HG03025 (cell line): ENCODE measurements at regions not wholly inside any gene's neighbourhood (a gene's known extent, or its start where the extent isn't known, plus 50 kb on each side); places are given as distances from the start of the nearest gene placed in this dataset.

Experiments used
- ATAC-seq: cut with Tn5 transposase; IDR thresholded peaks from one replicate; pipeline ENCODE4 v1.9.1; 2021; ENCODE audit warnings: mild to moderate bottlenecking, moderate library complexity; ENCODE audit not compliant: unreplicated experiment, low FRiP score

GRCh38 chr18:37657493-37657892 is 91.9 kb upstream of the CELF4 start:
- no peak for ATAC-seq

DNA sequence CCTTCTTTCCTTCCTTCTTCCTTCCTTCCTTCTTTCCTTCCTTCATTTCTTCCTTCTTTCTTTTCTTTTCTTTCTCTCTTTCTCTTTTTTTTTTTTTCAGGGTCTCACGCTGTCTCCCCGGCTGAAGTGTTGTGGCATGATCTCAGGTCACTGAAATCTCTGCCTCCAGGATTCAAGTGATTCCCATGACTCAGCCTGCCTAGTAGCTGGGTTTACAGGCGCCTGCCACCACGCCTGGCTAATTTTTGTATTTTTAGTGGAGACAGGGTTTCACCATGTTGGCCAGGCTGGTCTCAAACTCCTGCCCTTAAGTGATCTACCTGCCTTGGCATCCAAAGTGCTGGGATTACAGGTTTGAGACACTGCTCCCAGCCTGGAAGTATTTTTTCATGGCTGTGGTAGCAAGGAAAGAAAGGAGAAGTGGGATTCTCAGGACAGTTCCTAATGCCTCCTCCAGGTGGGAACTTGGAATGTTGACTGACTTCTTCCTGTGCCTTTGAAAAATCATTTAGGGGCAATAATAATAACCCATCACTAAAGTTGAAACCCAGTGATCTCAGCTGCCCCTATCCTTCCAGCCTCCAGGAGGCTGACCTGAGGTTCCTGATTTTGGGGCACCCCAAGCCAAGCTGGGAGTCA is 89.3 kb upstream of the CELF4 start:
- ATAC-seq, result no peak

GRCh38 chr18:37654034-37654433 is 88.4 kb upstream of the CELF4 start:
- no peak for ATAC-seq

GRCh38 chr18:37653618-37654017 is 88.0 kb upstream of the CELF4 start:
- ATAC-seq, result no peak

- no peak for ATAC-seq
Measured at GRCh38 chr18:37649930-37650329, 84.3 kb upstream of the CELF4 start.

DNA sequence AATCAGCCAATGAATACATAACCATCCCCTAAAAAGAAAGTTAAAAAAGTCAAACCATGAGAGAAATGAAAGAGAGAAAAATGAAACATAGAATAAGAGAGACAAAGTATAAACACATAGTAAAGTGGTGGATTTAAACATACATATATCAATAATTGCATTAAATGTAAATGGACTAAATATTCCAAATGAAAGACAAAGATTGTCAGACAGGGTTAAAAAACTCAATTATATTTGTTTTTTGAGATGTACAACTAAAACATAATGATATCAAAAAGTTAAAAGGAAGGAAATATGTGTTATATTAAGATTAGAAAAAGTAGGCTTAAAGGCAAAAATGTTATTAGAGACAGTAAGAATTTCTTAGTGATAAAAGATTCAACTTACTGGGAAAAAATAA is 83.8 kb upstream of the CELF4 start:
- ATAC-seq, result no peak

DNA sequence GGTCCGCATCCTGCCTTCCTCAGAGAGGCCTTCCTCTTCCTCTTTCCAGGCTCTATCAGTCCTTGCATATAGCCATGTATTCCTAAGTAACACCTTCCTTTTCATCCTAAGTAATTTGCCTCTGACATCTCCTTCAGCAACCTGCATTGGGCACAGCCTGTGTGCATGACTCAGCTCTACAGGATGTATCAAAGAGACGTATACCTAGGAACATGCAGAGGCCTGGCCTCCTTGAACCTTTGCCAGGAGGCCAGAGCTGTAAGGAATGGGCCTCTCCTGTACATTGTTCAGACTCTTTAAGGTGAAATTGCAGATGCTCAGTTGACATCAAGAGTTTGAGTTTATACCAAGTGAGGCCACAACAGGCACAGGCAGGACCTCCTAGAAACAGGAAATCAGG is 76.0 kb upstream of the CELF4 start:
- ATAC-seq, result no peak

DNA sequence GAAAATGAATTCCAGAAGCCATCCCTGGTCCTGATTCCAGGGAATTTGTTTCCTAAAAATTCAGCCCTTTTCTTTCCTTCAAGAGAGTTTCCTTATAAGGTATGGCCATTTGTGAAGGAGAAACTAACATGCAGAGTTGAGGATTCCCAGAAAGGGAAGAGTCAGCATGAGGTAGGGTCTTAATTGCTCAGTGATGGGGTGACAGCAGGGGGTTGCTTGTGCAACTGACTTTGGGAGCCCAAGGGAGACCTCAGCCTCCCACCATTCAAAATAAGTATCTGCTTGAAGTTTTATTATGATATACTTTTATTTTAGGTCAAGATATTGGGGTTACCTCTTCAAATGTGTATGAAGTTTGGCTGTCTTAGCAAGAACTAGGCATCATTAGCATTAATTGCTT is 74.9 kb upstream of the CELF4 start:
- ATAC-seq, result no peak

DNA sequence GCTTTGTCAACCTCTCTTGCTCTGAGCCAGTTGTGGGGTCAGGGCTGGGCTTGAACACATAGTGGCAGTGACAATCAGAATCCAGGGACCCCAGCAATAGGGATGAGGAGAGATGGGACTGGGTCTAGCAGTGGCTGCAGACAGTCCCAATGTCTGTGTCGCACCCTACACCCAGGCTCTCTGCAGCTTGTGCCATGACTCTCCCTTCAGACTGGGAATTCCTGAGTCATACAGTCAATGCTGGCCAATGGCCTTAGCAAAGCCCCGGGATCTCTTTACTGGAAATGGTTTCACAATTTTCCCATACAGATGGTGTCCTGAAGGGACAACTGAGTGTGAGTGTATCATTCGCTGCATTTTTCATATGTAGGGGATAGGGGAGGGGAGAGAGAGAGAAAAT is 74.2 kb upstream of the CELF4 start:
- no peak for ATAC-seq

DNA sequence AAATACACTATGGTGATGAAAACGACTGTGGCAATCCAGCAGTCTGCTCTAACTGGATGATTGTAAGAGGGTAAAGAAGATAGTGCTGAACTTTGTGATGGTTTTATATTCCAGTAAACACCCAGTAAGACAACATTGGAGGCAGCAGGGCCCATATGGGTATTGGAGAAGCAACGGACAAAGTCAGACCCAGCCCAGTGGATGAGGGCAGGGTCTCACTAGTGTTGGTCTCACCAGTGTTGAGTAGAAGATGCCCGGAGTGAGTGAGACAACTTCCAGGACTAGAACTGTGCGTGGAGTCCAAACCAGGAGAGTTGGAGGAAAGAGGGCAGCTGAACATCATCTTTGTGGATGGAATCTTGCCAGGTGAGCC is 71.9 kb upstream of the CELF4 start:
- no peak for ATAC-seq

DNA sequence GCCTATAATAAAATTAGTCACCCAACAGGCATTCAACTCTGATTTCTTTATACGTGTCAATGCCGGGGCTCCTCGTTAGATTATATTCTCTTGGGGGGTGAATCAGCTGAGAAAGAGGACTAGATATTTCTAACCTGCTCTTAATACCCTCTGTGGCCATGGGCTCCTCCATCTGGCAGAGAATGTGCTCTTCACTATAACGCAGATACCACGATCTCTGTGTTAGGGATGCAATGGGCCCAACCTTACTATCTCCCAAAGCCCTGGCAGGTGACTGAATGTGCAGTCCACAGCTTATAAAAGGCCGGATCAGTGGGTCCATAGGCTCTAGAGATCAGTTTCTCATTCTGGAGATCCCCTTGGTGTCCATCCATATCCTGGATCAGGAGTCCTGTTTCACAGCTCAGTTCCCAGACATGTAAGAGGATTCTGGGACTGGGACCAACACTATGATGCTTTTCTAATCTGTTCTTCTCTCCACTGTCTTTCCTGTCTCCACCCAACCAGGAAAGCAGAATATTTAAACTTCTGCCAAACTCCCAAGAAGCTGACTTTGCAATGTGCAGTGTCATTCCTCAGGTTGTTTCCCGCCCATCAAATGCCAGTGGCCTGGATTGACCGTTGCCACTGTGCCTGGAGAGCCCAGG is 71.4 kb upstream of the CELF4 start:
- ATAC-seq, result no peak

- no peak for ATAC-seq
Measured at GRCh38 chr18:37634516-37634915, 68.9 kb upstream of the CELF4 start.

DNA sequence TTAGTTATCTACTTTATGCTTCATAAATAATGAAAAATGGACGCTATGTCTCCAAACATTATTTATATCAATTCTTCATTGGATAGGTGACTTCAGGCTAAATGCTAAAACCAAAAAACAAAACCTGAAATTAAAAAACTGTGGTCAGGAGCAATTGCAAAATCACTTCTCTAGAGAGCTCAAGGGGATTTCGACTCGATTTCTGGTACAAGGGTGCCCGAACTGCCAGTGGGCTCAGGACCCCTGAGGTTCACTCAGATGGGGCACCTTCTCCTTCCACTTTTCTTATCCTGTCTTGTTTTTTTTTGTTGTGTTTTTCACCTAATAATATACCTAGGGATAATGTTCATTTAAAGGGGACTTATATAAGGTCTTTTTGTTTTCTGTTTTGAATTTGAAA is 65.8 kb upstream of the CELF4 start:
- no peak for ATAC-seq

DNA sequence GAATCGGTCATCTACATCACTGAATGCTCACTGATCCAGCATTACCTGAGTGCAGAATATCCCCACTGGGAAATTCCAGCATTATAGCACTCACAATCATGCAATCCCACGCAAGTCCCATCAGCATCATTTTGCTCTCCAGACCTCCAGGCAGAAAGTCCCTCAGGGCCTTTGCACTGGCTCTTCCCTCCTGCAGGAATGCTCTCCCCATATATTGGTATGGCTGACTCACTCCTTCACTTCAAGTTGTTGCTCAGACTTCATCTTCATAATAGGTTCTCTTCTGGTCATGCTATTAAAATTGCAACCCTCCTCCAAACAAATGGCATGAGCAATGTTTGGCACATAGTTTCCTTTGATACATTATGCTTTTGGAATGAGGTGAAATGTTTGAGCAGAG is 64.7 kb upstream of the CELF4 start:
- no peak for ATAC-seq

DNA sequence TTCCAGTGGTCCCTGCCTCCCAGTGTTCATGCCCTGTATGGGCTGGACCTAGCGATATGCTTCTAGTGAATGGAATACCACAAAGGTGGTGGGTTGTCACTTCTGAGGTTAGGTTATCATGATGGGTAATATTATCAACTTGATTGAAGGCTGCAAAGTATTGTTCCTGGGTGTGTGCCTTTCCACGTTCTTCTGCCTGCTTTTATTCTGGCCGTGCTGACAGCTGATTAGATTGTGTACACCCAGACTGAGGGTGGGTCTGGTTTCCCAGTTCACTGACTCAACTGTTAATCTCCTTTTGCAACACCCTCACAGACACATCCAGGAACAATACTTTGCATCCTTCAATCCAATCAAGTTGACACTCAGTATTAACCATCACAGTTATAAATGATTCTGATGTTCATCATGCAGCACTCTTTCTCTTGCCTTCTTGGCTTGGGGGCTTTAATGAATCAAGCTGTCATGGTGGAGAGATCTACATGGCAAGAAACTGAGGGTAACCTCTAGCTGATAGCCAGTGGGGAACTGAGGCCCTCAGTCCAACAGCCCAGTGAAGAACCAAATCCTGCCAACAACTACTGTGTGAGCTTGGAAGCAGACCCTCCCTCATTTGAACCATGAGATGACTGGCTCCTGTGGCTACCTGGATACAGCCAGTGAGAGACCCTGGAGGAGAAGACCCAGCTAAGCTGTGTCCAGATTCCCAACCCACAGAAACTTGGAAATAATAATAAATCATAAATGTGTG is 63.0 kb upstream of the CELF4 start:
- ATAC-seq, result no peak

DNA sequence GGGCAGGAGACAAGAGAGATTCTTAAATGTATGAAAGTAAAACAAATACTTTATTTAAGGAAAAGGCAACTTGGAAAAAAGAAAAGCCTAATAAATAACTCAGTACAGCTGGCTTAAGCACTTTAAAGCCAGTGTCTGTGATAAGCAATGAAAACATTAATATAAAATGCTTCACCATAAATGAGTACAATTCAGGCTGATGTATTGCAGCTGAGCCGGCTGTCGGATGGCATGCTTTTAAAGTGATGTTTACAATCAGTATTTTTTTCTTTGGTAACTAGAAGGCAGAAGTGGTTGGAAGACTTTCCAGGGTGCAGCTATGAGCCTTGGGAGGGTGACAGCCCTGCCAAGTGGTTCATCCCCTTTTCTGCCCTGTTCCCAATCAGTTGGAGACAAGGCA is 58.7 kb upstream of the CELF4 start:
- ATAC-seq, result no peak

GRCh38 chr18:37619964-37620363 is 54.4 kb upstream of the CELF4 start:
- no peak for ATAC-seq

- ATAC-seq, result no peak
Measured at GRCh38 chr18:37617623-37618022, 52.0 kb upstream of the CELF4 start.
